GM12865 (cell line): ENCODE measurements at regions not wholly inside any gene's neighbourhood (a gene's known extent, or its start where the extent isn't known, plus 50 kb on each side); places are given as distances from the start of the nearest gene placed in this dataset.
"Not testable (repeated sequence)": the region's sequence is repeated elsewhere in the genome, so short reads cannot be mapped to it uniquely, and the experiment has no call there.

Source experiments
- DNase-seq: peaks from one replicate; pipeline ENCODE4 v3.0.0; 2010; ENCODE audit warnings: low read depth
- H3K4me3 ChIP-seq: 2 replicates; pipeline ENCODE4 v1.5.1; 2011; ENCODE audit warnings: mild to moderate bottlenecking, low read depth, low read length, control low read depth
- CTCF ChIP-seq: IDR thresholded peaks from 2 replicates; pipeline ENCODE4 v1.5.1; 2011; ENCODE audit warnings: low read length, control low read depth, low read depth, inconsistent platforms; ENCODE audit not compliant: insufficient read depth; ENCODE audit errors: missing control alignments

DNA sequence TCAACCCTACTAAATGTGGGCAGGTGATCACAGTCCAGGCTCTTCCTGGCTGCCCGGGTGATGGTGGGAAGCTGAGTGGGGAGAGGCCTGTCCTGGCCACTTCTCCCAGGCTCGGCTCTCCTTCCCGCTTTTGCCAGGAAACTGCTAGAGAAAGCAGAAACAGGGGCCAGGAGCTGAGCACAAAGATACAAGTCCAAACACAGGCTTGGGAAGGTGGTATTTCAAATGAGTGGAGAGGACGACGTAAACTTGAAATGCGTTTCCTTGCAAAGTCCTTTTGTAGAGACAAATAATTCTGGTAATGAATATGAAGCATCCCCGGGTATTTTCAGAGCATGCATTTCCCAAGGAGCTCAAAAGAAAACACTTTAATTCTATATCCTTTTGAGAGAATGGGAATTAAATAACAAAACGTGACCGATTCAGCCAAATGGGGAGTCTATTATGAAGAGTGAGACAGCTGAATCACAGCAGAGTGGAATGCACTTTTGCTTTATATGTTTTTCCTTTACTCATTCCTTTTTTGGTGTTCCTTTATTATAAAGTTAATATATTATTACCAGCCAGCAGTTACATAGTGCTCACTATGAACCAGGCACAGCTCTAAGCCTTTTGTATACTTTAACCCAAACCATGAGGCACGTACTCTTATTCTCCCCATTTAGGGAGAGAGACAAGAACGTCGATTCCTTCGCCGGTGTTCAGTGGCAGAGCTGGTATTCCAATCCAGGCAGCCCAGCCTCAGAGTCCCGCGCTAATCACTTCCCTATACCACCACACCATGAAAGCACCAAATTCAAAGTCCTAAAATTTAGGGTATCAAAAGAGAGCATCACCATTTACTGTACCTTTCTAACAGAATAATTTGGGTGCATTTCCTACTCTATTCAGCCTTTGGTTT is 218.2 kb upstream of the KLF14 start:
- TF ChIP-seq CTCF = no peak
- H3K4me3 ChIP-seq = peak overlapping the region; percentile 84
- DNase-seq = no peak

DNA sequence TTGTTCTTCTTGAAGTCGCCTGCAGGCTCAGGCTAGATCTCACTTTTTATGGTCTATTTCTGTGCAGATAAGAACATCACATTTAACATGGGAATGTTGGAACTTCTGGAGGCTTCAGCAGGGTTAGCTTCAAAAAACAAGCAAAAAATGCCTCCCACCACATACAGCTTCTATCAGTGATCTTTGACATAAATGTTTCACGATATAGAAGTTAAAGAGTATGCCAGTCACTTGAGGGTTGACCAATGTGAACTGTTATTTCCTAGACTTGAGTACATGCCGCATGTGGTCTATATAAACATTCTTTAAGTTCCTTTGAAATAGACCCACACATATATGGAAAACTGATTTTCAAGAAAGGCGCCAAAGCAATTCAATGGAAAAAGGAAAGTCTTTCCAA is 219.2 kb upstream of the KLF14 start:
- peak overlapping the region; percentile 84 for H3K4me3 ChIP-seq
- DNase-seq = no peak
- TF ChIP-seq CTCF = no peak

- no peak for DNase-seq
- peak overlapping the region; percentile 84 for H3K4me3 ChIP-seq
Measured at GRCh38 chr7:130954918-130955564, 221.0 kb upstream of the KLF14 start.

DNA sequence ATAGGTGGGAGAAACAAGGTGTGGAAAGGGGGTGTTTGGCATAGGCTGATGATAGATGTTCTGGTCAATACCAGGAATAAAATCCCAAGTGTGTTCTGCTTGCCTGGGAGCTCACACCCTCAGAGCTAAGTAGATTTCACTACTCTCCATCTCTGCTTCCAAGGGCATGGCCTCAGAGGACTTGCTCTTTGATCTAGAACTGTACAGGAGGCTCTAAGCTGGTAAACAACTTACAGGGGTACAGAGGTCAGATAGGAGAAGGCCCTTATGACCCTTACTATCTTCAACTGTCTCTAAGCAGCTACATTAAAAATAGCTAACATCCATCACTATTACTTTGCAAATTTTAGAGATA is 221.5 kb upstream of the KLF14 start:
- TF ChIP-seq CTCF = no peak
- peak overlapping the region; percentile 84 for H3K4me3 ChIP-seq
- no peak for DNase-seq

More at GRCh38 chr7:130954918-130955564, 221.0 kb upstream of the KLF14 start:
- TF ChIP-seq CTCF = no peak

- TF ChIP-seq CTCF = no peak
- no peak for DNase-seq
- H3K4me3 ChIP-seq = peak overlapping the region; percentile 84
Measured at GRCh38 chr7:130956417-130957136, 222.6 kb upstream of the KLF14 start.

DNA sequence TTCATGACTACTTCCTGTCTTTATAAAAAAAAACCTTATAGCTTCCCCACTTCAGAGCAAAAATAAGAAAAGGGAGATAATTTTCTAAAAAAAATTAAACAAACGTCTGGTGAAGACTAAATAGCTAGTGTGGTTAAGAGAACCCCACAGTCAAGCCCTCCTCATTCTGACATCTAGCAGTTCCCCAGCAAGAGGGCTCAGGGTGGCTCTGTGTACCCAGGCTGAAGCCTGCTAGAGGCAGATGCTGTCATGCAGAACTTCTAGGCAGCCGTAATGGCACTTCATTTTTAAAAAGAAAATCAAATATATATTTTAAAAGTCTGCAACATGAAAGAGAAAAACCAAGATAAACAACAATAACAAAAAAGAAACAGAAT is 223.1 kb upstream of the KLF14 start:
- peak overlapping the region; percentile 84 for H3K4me3 ChIP-seq
- no peak for TF ChIP-seq CTCF
- DNase-seq = no peak

DNA sequence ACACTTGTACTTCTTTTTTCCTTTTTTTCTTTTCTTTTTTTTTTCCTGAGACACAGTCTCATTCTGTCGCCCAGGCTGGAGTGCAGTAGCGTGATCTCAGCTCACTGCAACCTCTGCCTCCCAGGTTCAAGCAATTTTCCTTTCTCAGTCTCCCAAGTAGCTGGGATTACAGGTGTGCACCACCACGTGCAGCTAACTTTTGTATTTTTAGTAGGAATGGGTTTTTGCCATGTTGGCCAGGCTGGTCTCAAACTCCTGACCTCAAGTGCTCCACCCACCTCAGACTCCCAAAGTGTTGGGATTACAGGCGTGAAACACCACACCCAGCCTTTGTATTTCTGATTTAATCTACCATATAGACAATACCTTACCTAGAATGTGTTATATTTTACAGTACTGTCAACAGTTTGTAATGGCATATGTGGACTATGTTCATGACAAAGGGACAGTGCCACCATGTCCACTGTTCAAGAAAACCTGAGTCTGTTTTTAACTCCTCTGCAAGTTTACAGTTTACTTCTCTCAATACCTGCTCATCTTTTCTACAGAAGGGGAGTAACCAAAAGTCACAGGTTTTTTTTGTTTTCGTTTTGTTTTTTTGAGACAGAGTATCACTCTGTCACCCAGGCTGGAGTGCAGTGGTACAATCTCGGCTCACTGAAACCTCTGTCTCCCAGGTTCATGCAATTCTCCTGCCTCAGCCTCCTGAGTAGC is 223.9 kb upstream of the KLF14 start:
- not testable (repeated sequence) for DNase-seq
- H3K4me3 ChIP-seq = peak overlapping the region; percentile 84
